Parathyroid adenoma (tissue), 2 donors: ENCODE measurements at regions not wholly inside any gene's neighbourhood (a gene's known extent, or its start where the extent isn't known, plus 50 kb on each side); places are given as distances from the start of the nearest gene placed in this dataset.

Source experiments
- H2AFZ ChIP-seq: fragments of 300-600 bp; sonication (generic); one replicate; pipeline ENCODE4 v1.7.0; 2017; ENCODE audit warnings: antibody characterized with exemption, mild to moderate bottlenecking
- H3K27ac ChIP-seq: fragments of 300-600 bp; sonication (generic); one replicate; pipeline ENCODE4 v1.7.0; 2017
- H3K27me3 ChIP-seq: fragments of 300-600 bp; sonication (generic); one replicate; pipeline ENCODE4 v1.7.0; 2017; ENCODE audit warnings: low read length; ENCODE audit not compliant: control insufficient read depth, insufficient read depth
- H3K36me3 ChIP-seq: fragments of 300-600 bp; sonication (generic); one replicate; pipeline ENCODE4 v1.7.0; 2017; ENCODE audit warnings: low read length; ENCODE audit not compliant: control insufficient read depth, insufficient read depth
- H3K4me1 ChIP-seq: fragments of 300-600 bp; sonication (generic); one replicate; pipeline ENCODE4 v1.7.0; 2017; ENCODE audit warnings: control low read depth
- H3K4me2 ChIP-seq: fragments of 300-600 bp; sonication (generic); one replicate; pipeline ENCODE4 v1.7.0; 2017; ENCODE audit warnings: low read length
- H3K4me3 ChIP-seq: fragments of 300-600 bp; sonication (generic); one replicate; pipeline ENCODE4 v1.7.0; 2017; ENCODE audit warnings: low read depth, low read length
- H3K79me2 ChIP-seq: fragments of 300-600 bp; sonication (generic); one replicate; pipeline ENCODE4 v1.7.0; 2017; ENCODE audit warnings: control low read depth
- H3K9ac ChIP-seq: fragments of 300-600 bp; sonication (generic); one replicate; pipeline ENCODE4 v1.7.0; 2017; ENCODE audit warnings: mild to moderate bottlenecking
- H3K9me3 ChIP-seq: fragments of 300-600 bp; sonication (generic); one replicate; pipeline ENCODE4 v1.7.0; 2017; ENCODE audit warnings: low read length; ENCODE audit not compliant: control insufficient read depth
- TF ChIP-seq, protein P1 (sequence below): fragments of 300-600 bp; sonication (generic); IDR thresholded peaks from one replicate; pipeline ENCODE4 v1.7.0; 2017; ENCODE audit warnings: antibody characterized with exemption, mild to moderate bottlenecking
- donor health status: primary hyperparathyroidism.

DNA sequence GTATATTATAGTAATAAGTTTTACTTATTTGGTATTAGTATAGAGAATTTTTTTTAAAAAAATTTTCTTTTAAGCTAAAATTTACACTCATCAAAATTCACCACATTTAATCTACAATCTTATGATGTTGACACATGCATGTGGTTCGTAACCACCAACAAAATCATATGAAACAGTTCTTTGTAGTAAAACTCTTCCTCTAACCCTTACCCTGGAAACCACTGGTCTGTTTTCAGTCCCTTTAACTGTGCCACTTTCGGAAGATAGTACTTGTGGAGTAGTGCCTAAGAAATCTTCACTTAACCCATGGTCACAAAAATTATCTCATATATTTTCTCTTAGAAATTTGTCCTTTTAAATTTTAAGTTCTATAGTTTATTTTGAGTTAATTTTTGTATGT lies 1498.8 kb downstream of the MAT2B start:
- no peaks in the 10 kb centered on the region for H3K36me3 ChIP-seq
- no peak overlapping the region for H3K27ac ChIP-seq
- H3K4me2 ChIP-seq = no peak overlapping the region
- H3K27me3 ChIP-seq = no peaks in the 10 kb centered on the region
- TF ChIP-seq, protein P1, sequence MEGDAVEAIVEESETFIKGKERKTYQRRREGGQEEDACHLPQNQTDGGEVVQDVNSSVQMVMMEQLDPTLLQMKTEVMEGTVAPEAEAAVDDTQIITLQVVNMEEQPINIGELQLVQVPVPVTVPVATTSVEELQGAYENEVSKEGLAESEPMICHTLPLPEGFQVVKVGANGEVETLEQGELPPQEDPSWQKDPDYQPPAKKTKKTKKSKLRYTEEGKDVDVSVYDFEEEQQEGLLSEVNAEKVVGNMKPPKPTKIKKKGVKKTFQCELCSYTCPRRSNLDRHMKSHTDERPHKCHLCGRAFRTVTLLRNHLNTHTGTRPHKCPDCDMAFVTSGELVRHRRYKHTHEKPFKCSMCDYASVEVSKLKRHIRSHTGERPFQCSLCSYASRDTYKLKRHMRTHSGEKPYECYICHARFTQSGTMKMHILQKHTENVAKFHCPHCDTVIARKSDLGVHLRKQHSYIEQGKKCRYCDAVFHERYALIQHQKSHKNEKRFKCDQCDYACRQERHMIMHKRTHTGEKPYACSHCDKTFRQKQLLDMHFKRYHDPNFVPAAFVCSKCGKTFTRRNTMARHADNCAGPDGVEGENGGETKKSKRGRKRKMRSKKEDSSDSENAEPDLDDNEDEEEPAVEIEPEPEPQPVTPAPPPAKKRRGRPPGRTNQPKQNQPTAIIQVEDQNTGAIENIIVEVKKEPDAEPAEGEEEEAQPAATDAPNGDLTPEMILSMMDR = no peak
- no peaks in the 10 kb centered on the region for H3K9me3 ChIP-seq
- H3K79me2 ChIP-seq = no peaks in the 10 kb centered on the region
- no peak overlapping the region for H2AFZ ChIP-seq
- no peak overlapping the region for H3K9ac ChIP-seq
- H3K4me3 ChIP-seq = no peak overlapping the region
- no peaks in the 10 kb centered on the region for H3K4me1 ChIP-seq

DNA sequence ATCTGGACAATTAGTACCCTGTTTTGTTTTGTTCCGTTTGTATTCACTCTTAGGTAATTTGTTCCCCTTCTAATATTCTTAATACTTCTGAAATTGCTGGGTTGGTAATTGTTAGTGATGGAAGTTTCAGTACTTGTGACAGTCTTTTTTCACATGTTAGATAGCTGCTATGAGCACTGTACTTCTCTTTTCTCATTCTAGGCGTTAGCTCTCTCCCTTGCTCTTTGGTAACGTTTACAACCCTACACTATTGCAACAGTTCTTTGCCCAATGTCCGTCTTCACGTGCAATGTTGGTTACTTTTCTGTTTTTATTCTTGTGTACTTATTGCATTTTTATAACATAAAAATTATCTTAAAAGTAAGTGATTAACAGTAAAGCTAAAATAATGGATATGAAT lies 1509.0 kb downstream of the MAT2B start:
- Histone ChIP-seq H3K79me2 (no peaks in the 10 kb centered on the region), H2AFZ (no peak overlapping the region), H3K9me3 (no peaks in the 10 kb centered on the region), H3K36me3 (no peaks in the 10 kb centered on the region), H3K27me3 (no peaks in the 10 kb centered on the region), H3K9ac (no peak overlapping the region), H3K27ac (no peak overlapping the region), H3K4me2 (no peak overlapping the region), H3K4me3 (no peak overlapping the region), H3K4me1 (no peaks in the 10 kb centered on the region)
- TF ChIP-seq, protein P1 = no peak

DNA sequence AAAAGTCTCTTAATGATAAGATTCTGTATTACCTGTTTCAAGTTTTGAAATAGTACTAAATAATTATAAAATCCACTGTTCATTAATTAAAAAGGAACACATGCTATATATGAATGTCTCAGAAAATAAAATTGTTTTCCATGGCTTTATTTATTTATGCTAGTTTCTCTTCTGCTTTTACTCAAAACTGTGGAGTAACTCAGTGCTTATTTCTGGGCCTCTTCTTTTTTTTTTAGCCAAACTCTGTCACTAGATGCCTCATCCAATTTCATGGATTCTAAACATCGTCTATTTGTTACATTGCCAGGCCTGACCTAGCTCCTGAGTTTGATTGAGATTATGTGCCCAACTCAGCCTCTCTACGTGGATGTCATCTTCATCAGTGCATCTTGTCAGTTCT lies 1509.7 kb downstream of the MAT2B start:
- Histone ChIP-seq H3K36me3 (no peaks in the 10 kb centered on the region), H3K9me3 (no peaks in the 10 kb centered on the region), H3K27ac (no peak overlapping the region), H3K4me1 (no peaks in the 10 kb centered on the region), H3K79me2 (no peaks in the 10 kb centered on the region), H3K9ac (no peak overlapping the region), H3K4me2 (no peak overlapping the region), H3K27me3 (no peaks in the 10 kb centered on the region), H3K4me3 (no peak overlapping the region), H2AFZ (no peak overlapping the region)
- TF ChIP-seq, protein P1 = no peak

DNA sequence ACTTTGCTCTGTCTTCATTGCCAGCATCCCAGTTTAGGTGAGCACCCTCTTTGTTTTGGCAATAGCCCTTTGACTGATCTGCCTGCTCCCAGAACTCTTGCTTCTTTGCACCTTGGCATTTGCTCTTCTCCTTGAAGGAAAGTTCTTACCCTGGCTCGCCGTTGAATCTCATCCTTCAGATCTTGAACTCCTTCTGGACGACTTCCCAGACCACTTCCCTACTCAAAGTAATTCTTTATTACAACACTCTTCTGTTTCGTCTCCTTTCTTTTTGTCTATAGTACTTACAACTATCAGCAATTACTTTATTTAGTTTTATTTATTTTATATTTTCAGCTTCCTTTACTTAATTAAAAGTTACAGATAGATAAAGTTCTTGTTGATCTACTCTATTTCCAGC lies 1510.1 kb downstream of the MAT2B start:
- H3K27ac ChIP-seq = no peak overlapping the region
- H3K9ac ChIP-seq = no peak overlapping the region
- H3K9me3 ChIP-seq = no peaks in the 10 kb centered on the region
- H3K36me3 ChIP-seq = no peaks in the 10 kb centered on the region
- H3K27me3 ChIP-seq = no peaks in the 10 kb centered on the region
- H3K4me2 ChIP-seq = no peak overlapping the region
- no peaks in the 10 kb centered on the region for H3K4me1 ChIP-seq
- no peak overlapping the region for H3K4me3 ChIP-seq
- no peaks in the 10 kb centered on the region for H3K79me2 ChIP-seq
- TF ChIP-seq, protein P1 = no peak
- H2AFZ ChIP-seq = no peak overlapping the region

DNA sequence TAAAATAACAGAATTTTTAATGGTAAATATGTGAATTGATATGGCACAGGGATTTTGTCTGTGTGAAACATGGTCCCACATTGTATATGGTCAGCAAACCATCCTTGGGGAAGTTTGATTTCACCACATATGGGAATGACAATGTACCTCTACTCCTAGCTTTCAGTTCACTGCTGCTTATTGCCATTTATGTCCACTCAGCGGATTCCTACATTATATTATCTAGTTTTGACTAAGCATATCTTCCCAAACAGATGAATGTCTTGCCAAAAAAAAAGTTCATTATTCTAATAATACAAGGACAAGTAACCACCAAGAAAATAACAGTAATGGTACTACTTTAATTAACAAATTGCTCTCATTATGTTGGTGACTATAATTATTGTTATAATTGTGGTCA lies 1521.6 kb downstream of the MAT2B start:
- Histone ChIP-seq H3K79me2 (no peaks in the 10 kb centered on the region), H3K9ac (no peak overlapping the region), H3K4me3 (no peak overlapping the region), H2AFZ (no peak overlapping the region), H3K36me3 (no peaks in the 10 kb centered on the region), H3K4me2 (no peak overlapping the region), H3K27ac (no peak overlapping the region), H3K4me1 (no peaks in the 10 kb centered on the region), H3K27me3 (no peaks in the 10 kb centered on the region), H3K9me3 (no peaks in the 10 kb centered on the region)
- TF ChIP-seq, protein P1 = no peak
